Erythroblast (primary cell): ENCODE measurements at regions not wholly inside any gene's neighbourhood (a gene's known extent, or its start where the extent isn't known, plus 50 kb on each side); places are given as distances from the start of the nearest gene placed in this dataset.
"Not testable (repeated sequence)": the region's sequence is repeated elsewhere in the genome, so short reads cannot be mapped to it uniquely, and the experiment has no call there.

ENCODE experiments used
- DNase-seq, 2 experiments: peaks; one replicate each; lab custom pipeline; 2025; lab: John Stamatoyannopoulos, UW
- GATA1 ChIP-seq: IDR thresholded peaks from 2 replicates; pipeline ENCODE4 v1.6.1; 2011; ENCODE audit warnings: low read depth, mild to moderate bottlenecking, control low read depth, low read length, moderate library complexity
- POLR2A ChIP-seq: IDR thresholded peaks from 2 replicates; pipeline ENCODE4 v1.6.1; 2011; ENCODE audit warnings: mild to moderate bottlenecking, low read length

DNA sequence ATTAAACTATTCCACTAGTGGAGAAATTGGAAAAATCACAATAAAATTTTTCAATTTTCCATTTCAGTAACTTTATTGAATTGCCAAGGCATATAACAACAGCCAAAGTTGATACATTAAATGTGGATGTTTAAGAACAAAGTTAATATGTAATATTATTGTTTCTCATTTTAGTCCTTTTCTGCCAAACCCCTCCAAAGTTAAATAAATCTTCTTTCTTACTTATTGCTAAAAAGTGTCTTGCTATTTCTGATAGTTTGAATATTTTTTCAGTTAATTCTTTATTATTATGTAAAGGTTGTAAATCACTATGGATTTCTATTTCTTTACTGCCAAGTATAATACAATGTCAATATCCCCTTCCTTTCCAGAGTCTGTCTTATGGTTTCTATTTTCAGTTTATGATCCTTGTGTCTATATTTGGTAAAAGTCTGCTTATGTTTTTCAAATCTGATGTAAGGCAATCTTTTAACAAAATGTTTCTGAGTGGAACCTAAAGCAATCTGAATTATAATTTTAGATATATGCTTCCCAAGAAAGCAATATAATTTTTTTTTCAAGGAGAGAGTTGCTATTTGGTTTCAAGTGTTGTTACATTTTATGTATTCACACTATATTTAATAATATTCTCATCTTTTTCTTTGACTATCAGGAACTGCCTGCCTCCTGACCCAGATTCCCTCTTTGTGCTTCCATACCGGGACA lies 80.3 kb upstream of the RHOBTB1 start:
- TF ChIP-seq POLR2A (no peak), GATA1 (no peak)
- no peak for DNase-seq

DNA sequence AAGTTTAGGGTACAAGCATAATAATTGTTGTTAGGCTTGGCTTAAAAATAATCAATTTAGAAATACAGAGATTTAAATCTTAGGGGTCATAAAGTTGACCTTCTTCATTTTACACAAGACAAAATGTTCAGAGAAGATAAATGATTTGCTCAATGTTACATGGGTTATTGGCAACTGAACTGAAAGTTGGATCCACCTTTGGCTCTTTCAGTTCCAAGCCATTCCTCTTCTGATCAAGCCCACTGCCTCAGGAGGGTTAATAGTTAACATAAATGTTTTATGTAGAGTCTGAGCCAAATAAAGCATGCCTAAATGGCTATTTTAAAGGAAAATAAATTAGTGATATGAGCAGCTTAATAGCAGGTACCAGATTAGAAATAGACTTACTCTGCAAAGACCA lies 79.1 kb upstream of the RHOBTB1 start:
- DNase-seq: no peak
- TF ChIP-seq POLR2A (no peak), GATA1 (no peak)

DNA sequence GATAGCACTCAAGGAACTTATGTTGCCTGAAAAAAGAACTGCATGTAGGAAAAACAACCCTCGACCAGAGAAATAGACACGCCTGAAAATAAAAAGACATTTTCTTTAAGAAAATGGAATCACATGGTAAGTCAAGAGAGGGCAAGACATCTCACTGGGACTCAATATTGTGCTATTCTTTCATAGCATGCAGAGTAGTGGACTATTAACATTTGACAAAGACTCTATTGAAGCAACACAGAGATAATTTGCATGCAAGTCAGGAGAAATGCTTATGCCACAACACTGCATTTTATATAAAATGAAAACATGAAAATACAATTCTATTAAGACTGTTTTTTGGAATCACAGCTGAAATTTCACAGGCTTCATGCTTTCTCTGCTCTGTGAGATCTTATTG lies 77.9 kb upstream of the RHOBTB1 start:
- no peak for DNase-seq
- TF ChIP-seq POLR2A (no peak), GATA1 (no peak)

DNA sequence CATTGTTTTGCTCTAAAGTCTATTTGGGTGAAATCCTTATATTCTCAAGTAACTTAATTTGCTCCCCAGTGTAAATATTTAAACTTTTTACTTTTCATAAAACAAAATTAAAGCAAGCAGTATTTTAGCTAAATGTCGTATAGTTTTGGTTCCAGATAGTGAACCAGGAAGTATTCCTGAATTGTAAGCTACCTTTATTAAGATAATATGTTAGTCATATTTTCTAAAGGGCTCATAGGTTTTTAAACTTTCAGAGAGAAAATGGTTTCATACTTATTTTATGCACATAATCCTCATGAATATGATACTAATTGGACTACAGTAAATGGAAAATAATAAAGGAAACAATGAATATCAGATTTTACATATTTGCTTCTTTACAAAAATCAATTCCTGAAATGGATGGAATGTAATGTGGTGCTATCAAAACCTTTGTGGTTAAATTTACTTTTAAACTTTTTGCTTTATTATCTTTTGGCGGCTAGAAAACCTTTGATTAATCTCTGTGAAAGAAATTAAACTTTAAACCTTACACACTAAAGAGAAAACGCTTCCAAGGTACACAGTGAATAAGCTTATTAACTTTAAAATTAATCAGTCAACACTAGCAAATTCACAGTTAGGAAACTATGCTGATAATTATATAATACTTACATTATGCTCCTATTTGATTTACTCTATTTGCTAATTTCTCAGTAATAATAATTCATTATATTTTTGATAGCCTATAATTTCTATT lies 76.6 kb upstream of the RHOBTB1 start:
- no peak for DNase-seq

GRCh38 chr10:61018146-61018545 lies 74.2 kb upstream of the RHOBTB1 start:
- TF ChIP-seq POLR2A (no peak), GATA1 (no peak)
- no peak for DNase-seq

More for the DNA sequence above, 76.6 kb upstream of the RHOBTB1 start:
- no peak for TF ChIP-seq POLR2A
- TF ChIP-seq GATA1: no peak

GRCh38 chr10:61016630-61017029 lies 72.6 kb upstream of the RHOBTB1 start:
- DNase-seq: no peak
- TF ChIP-seq POLR2A (no peak), GATA1 (no peak)

DNA sequence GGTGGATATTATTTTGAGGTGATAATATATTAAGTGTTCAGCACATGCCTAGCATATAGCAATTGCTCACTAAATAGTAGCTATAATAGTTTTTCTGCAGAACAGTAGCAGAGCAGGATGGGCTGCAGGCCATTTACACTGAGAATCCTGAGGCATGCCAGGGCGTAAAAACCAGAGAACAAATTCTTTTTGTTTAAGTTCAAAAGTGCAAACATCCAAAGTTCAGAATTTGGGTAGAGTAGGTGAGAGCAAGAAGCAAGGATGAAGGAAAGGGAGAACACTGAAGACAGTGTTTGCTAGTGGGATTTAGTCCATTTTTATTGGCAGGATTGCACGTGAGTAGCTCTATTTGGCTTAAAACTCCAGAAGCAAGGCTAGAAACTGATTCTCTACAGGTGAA lies 72.0 kb upstream of the RHOBTB1 start:
- no peak for TF ChIP-seq POLR2A
- TF ChIP-seq GATA1: no peak
- no peak for DNase-seq

DNA sequence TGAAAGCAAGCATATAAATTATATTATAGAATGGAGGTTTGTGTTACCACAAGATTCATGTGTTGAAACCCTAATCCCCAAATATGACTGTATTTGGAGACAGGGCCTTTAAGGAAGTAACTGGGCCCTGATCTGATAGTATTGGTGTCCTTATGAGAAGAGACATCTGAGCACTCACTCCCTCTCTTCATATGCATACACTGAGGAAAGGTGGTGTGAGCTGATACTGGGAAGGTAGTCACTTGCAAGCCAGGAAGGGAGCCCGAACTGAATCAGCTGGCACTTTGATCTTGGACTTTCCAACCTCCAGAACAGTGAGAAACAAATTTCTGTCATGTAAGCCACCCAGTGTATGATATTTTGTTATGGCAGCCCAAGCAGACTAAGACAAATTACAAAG lies 66.9 kb upstream of the RHOBTB1 start:
- no peak for DNase-seq
- no peak for TF ChIP-seq POLR2A
- no peak for TF ChIP-seq GATA1

DNA sequence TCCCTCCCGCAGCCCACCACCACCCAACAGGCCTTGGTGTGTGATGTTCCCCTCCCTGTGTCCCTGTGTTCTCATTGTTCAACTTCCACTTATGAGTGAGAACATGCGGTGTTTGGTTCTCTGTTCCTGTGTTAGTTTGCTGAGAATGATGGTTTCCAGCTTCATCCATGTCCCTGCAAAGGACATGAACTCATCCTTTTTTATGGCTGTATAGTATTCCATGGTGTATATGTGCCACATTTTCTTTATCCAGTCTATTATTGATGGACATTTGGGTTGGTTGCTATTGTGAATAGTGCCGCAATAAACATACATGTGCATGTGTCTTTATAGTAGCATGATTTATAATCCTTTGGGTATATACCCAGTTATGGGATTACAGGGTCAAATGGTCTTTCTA lies 59.1 kb upstream of the RHOBTB1 start:
- DNase-seq: not testable (repeated sequence)

GRCh38 chr10:61001731-61002122 lies 57.7 kb upstream of the RHOBTB1 start:
- no peak for TF ChIP-seq GATA1
- TF ChIP-seq POLR2A: no peak
- DNase-seq: no peak

DNA sequence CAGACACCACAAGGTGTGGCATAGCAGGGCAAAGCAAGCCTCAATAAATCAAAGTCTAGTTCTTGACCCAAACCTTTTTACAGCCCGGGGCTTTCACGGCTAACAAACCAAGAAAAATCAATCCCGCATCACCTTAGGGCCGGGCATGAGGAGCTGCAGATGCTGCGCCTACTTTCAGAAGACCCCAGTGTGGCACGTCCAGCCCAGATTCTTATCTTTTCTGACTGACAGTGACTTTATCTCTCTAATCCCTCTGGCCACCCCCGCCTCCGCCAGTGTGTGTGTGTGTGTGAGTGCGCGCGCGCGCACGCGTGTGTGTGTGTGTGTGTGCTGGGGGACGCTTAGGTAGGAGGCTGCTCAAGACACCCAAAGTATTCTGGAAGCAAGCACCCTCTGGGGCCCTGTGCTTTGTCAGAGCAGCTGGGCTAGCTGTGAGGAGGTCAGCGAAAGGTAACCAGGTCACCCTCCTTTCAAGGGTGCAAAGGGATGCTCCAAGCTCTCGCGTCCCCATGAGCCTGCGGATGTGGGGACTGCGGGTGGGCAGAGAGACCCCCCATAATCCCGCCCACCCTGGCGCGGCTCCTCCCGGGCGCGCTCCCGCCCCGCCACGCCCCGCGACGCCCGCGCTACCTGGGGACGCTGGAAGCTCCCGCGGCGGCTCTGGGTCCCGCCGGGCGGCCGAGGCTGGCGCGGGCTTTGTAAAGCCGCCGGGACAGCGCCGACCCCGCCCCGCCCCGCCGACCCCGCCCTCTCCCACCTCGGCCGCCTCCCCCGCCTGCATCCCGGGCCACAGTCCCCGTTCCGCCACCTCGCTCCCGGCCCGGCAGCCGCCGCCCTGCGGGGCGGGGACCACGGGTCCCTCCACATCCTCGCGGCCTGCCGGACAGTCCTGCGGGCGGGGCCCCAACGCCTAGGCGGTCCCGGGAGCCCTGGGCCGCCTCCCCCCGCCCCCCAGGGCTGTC lies 57.1 kb upstream of the RHOBTB1 start:
- peak; percentile 4 to 19 for DNase-seq
- TF ChIP-seq GATA1: no peak
- no peak for TF ChIP-seq POLR2A

- no peak for DNase-seq
- no peak for TF ChIP-seq POLR2A
- TF ChIP-seq GATA1: no peak
Observed at GRCh38 chr10:60998932-60999331, 54.9 kb upstream of the RHOBTB1 start.

DNA sequence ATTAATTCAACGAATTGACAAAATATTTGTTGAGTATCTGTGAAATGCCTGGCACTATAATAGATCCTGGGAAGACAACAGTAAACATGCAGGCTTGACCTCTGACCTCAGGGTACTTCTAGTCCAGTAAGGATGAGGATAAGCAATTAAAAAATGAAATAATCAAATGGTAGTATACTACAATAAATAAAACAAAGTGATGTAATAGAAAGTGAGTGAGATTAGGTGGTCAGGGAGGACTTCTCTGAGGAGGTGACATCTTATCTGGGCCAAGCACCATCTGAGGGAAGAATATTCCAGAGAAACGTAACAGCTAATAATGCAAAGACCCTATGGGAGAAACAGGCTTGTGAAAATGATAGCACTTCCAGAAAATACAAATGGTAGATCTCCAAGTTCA lies 50.1 kb upstream of the RHOBTB1 start:
- no peak for DNase-seq
- TF ChIP-seq POLR2A: no peak
- TF ChIP-seq GATA1: no peak
